ENCODE measurements at regions not wholly inside any gene's neighbourhood (a gene's known extent, or its start where the extent isn't known, plus 50 kb on each side); places are given as distances from the start of the nearest gene placed in this dataset.
A peak's percentile ranks its signal among the peaks of the same experiment; 100 is the strongest.

GRCh38 chr14:22263961-22264360 lies 325.1 kb downstream of the DAD1 start:
- no peak for DNase-seq (ENCODE audit: low read depth)
- no peak overlapping the region for H3K4me3 ChIP-seq (ENCODE audit: low read depth, low read length)
- TF ChIP-seq, protein P1, sequence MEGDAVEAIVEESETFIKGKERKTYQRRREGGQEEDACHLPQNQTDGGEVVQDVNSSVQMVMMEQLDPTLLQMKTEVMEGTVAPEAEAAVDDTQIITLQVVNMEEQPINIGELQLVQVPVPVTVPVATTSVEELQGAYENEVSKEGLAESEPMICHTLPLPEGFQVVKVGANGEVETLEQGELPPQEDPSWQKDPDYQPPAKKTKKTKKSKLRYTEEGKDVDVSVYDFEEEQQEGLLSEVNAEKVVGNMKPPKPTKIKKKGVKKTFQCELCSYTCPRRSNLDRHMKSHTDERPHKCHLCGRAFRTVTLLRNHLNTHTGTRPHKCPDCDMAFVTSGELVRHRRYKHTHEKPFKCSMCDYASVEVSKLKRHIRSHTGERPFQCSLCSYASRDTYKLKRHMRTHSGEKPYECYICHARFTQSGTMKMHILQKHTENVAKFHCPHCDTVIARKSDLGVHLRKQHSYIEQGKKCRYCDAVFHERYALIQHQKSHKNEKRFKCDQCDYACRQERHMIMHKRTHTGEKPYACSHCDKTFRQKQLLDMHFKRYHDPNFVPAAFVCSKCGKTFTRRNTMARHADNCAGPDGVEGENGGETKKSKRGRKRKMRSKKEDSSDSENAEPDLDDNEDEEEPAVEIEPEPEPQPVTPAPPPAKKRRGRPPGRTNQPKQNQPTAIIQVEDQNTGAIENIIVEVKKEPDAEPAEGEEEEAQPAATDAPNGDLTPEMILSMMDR (conservative IDR thresholded peaks at IDR 0.05; ENCODE audit: low read depth, low read length), result no peak

GRCh38 chr14:22262881-22263280 lies 326.1 kb downstream of the DAD1 start:
- no peak overlapping the region for H3K4me3 ChIP-seq (ENCODE audit: low read depth, low read length)
- DNase-seq (ENCODE audit: low read depth), result no peak
- TF ChIP-seq, protein P1 (conservative IDR thresholded peaks at IDR 0.05; ENCODE audit: low read depth, low read length), result no peak

GRCh38 chr14:22255017-22255950 lies 333.7 kb downstream of the DAD1 start:
- TF ChIP-seq, protein P1 (conservative IDR thresholded peaks at IDR 0.05; ENCODE audit: low read depth, low read length), result no peak
- DNase-seq (ENCODE audit: low read depth), result no peak
- H3K4me3 ChIP-seq (ENCODE audit: low read depth, low read length), result no peak overlapping the region

DNA sequence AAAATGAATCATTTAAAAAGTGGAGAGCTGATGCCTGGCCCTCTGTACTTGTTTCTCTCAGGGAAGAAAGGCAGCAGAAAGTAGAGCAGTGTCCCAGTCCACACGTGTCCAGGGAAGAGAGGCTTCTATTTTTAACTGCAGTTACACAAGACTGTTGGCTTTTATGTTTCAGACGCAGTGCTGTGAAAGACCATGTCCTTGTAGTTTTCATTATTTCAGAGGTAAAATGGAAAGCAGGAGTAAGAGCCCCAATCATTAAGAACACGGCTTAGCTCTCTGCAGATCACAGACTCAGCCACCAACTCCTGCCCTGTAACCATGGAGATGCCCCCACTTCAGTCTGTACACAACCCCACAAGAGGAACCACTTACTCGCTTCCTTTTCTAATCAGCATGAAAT lies 336.3 kb downstream of the DAD1 start:
- TF ChIP-seq, protein P1 (conservative IDR thresholded peaks at IDR 0.05; ENCODE audit: low read depth, low read length), result no peak
- DNase-seq (ENCODE audit: low read depth), result peak; percentile 39
- no peak overlapping the region for H3K4me3 ChIP-seq (ENCODE audit: low read depth, low read length)

- TF ChIP-seq, protein P1 (conservative IDR thresholded peaks at IDR 0.05; ENCODE audit: low read depth, low read length), result no peak
- DNase-seq (ENCODE audit: low read depth), result no peak
- no peak overlapping the region for H3K4me3 ChIP-seq (ENCODE audit: low read depth, low read length)
Measured at GRCh38 chr14:22251090-22251489, 337.9 kb downstream of the DAD1 start.

GRCh38 chr14:22249770-22250169 lies 339.3 kb downstream of the DAD1 start:
- DNase-seq (ENCODE audit: low read depth), result no peak
- no peak overlapping the region for H3K4me3 ChIP-seq (ENCODE audit: low read depth, low read length)
- TF ChIP-seq, protein P1 (conservative IDR thresholded peaks at IDR 0.05; ENCODE audit: low read depth, low read length), result no peak

Data from choroid plexus epithelial cell (primary cell).